IMR-90 (cell line): ENCODE measurements at regions not wholly inside any gene's neighbourhood (a gene's known extent, or its start where the extent isn't known, plus 50 kb on each side); places are given as distances from the start of the nearest gene placed in this dataset.

Source experiments
- ATAC-seq: fragments of 200-7000 bp; cut with Tn5 transposase; 2 replicates; pipeline ENCODE4 v1.9.1; 2020; ENCODE audit warnings: low read depth, mild to moderate bottlenecking, moderate library complexity
- BruUV-seq: library from RNA; stranded (reverse); fragments of 400-500 nt; replicated peaks from 2 replicates; lab custom pipeline; 2021; lab: Mats Ljungman, UMichigan
- CTCF ChIA-PET: fragments of 300-600 bp; formaldehyde crosslinking; extraction: SDS; loops from one replicate; lab custom pipeline; 2021; ENCODE audit warnings: antibody characterized with exemption; lab: Yijun Ruan, JAX
- POLR2A ChIA-PET: fragments of 300-600 bp; sonication (Branson Sonifier 250); formaldehyde crosslinking; loops from one replicate; lab custom pipeline; 2022; ENCODE audit warnings: antibody characterized with exemption; ENCODE audit not compliant: unreplicated experiment; lab: Charles Lee
- DNase-seq: peaks from one replicate; pipeline ENCODE4 v3.0.0; 2013
- H2AFZ ChIP-seq: replicated peaks from 2 replicates; pipeline ENCODE3; 2013; ENCODE audit warnings: low read length, mild to moderate bottlenecking; ENCODE audit not compliant: poor library complexity
- H2AK5ac ChIP-seq: 2 replicates; pipeline ENCODE4 v1.6.1; 2013; ENCODE audit warnings: low read depth, low read length, inconsistent platforms
- H2AK9ac ChIP-seq: replicated peaks from 2 replicates; pipeline ENCODE3; 2013; ENCODE audit warnings: mild to moderate bottlenecking, low read depth, low read length, moderate library complexity; ENCODE audit not compliant: poor library complexity
- H2BK120ac ChIP-seq: 2 replicates; pipeline ENCODE4 v1.6.1; 2013; ENCODE audit warnings: low read depth, low read length, inconsistent platforms
- H2BK15ac ChIP-seq: 3 replicates; pipeline ENCODE4 v1.6.1; 2013; ENCODE audit warnings: low read depth, low read length, inconsistent platforms
- H2BK20ac ChIP-seq: 2 replicates; pipeline ENCODE4 v1.6.1; 2013; ENCODE audit warnings: low read depth, mild to moderate bottlenecking, inconsistent platforms, low read length, moderate library complexity
- H2BK5ac ChIP-seq: 2 replicates; pipeline ENCODE4 v1.6.1; 2013; ENCODE audit warnings: mild to moderate bottlenecking, low read depth, low read length, inconsistent platforms; ENCODE audit not compliant: poor library complexity, severe bottlenecking
- H3K14ac ChIP-seq: replicated peaks from 2 replicates; pipeline ENCODE4 v1.6.1; 2013; ENCODE audit warnings: low read depth, low read length, inconsistent platforms
- H3K18ac ChIP-seq: 2 replicates; pipeline ENCODE4 v1.6.1; 2013; ENCODE audit warnings: low read depth, low read length, control low read depth
- H3K23ac ChIP-seq: 2 replicates; pipeline ENCODE4 v1.6.1; 2013; ENCODE audit warnings: low read depth, low read length, inconsistent platforms
- H3K27ac ChIP-seq: 2 replicates; pipeline ENCODE4 v1.5.1; 2013; ENCODE audit warnings: mild to moderate bottlenecking, control low read depth, low read length; ENCODE audit not compliant: insufficient read depth
- H3K27me3 ChIP-seq: 2 replicates; pipeline ENCODE4 v1.6.1; 2013; ENCODE audit warnings: low read length; ENCODE audit not compliant: control insufficient read depth, insufficient read depth
- H3K36me3 ChIP-seq: 2 replicates; pipeline ENCODE4 v1.6.1; 2013; ENCODE audit warnings: low read length, mixed read lengths; ENCODE audit not compliant: control insufficient read depth, insufficient read depth
- H3K4ac ChIP-seq: 2 replicates; pipeline ENCODE4 v1.6.1; 2013; ENCODE audit warnings: low read depth, low read length, inconsistent platforms
- H3K4me1 ChIP-seq: 2 replicates; pipeline ENCODE4 v1.6.1; 2013; ENCODE audit warnings: low read length, mixed read lengths; ENCODE audit not compliant: control insufficient read depth, insufficient read depth
- H3K4me2 ChIP-seq: 2 replicates; pipeline ENCODE4 v1.6.1; 2013; ENCODE audit warnings: low read depth, mild to moderate bottlenecking, control low read depth, low read length, moderate library complexity
- H3K4me3 ChIP-seq: 2 replicates; pipeline ENCODE4 v1.5.1; 2013; ENCODE audit warnings: low read depth, mild to moderate bottlenecking, control low read depth, low read length, moderate library complexity; ENCODE audit not compliant: insufficient read depth
- H3K56ac ChIP-seq: 2 replicates; pipeline ENCODE4 v1.6.1; 2013; ENCODE audit warnings: low read length, inconsistent platforms; ENCODE audit not compliant: insufficient read depth; ENCODE audit errors: extremely low read depth
- H3K79me1 ChIP-seq, 2 experiments: 2 replicates each; pipeline ENCODE4 v1.6.1; 2013; ENCODE audit warnings: low read length in 2 of 2, inconsistent platforms in 1 of 2, low read depth in 1 of 2
- H3K9ac ChIP-seq: 2 replicates; pipeline ENCODE4 v1.6.1; 2013; ENCODE audit warnings: low read depth, low read length, control low read depth
- H3K9me1 ChIP-seq: 2 replicates; pipeline ENCODE4 v1.6.1; 2013; ENCODE audit warnings: low read length, inconsistent platforms; ENCODE audit not compliant: insufficient read depth
- H3K9me3 ChIP-seq: 2 replicates; pipeline ENCODE4 v1.6.1; 2013; ENCODE audit warnings: low read length; ENCODE audit not compliant: control insufficient read depth, insufficient read depth
- H4K20me1 ChIP-seq: 2 replicates; pipeline ENCODE4 v1.6.1; 2013; ENCODE audit warnings: low read length, inconsistent platforms; ENCODE audit not compliant: insufficient read depth
- H4K5ac ChIP-seq: 2 replicates; pipeline ENCODE4 v1.6.1; 2013; ENCODE audit warnings: mild to moderate bottlenecking, low read depth, low read length, control low read depth
- H4K8ac ChIP-seq, 2 experiments: 2 replicates each; pipeline ENCODE4 v1.6.1; 2013; ENCODE audit warnings: low read depth in 2 of 2, low read length in 2 of 2, control low read depth in 1 of 2, inconsistent platforms in 1 of 2
- H4K91ac ChIP-seq: 2 replicates; pipeline ENCODE4 v1.6.1; 2013; ENCODE audit warnings: low read depth, low read length, inconsistent platforms; ENCODE audit not compliant: insufficient read depth
- BHLHE40 ChIP-seq: fragments of 150-350 bp; IDR thresholded peaks from 2 replicates; pipeline ENCODE4 v1.6.1; 2016; ENCODE audit warnings: mild to moderate bottlenecking, low read depth, low read length
- CEBPB ChIP-seq: IDR thresholded peaks from 2 replicates; pipeline ENCODE4 v1.6.1; 2012; ENCODE audit warnings: low read depth, low read length, improper control_type of control experiment
- CHD1 ChIP-seq: IDR thresholded peaks from 2 replicates; pipeline ENCODE4 v1.6.1; 2012; ENCODE audit warnings: low read depth, low read length, improper control_type of control experiment
- CTCF ChIP-seq: conservative IDR thresholded peaks from 2 replicates; pipeline ENCODE4 v1.5.1; 2012; ENCODE audit warnings: mild to moderate bottlenecking, low read depth, low read length, improper control_type of control experiment
- ELK1 ChIP-seq: fragments of 150-350 bp; IDR thresholded peaks from 2 replicates; pipeline ENCODE4 v1.6.1; 2016; ENCODE audit warnings: low read depth, mild to moderate bottlenecking, low read length, moderate library complexity, borderline replicate concordance
- FOS ChIP-seq: fragments of 150-350 bp; IDR thresholded peaks from 2 replicates; pipeline ENCODE4 v1.6.1; 2016; ENCODE audit warnings: low read depth, low read length
- MAFK ChIP-seq: IDR thresholded peaks from 2 replicates; pipeline ENCODE4 v1.6.1; 2012; ENCODE audit warnings: low read depth, low read length, improper control_type of control experiment
- MXI1 ChIP-seq: IDR thresholded peaks from 2 replicates; pipeline ENCODE4 v1.6.1; 2012; ENCODE audit warnings: low read depth, mild to moderate bottlenecking, low read length, moderate library complexity, borderline replicate concordance
- NFE2L2 ChIP-seq: fragments of 150-350 bp; IDR thresholded peaks from 2 replicates; pipeline ENCODE4 v1.6.1; 2016; ENCODE audit warnings: low read depth, mild to moderate bottlenecking, low read length
- POLR2A ChIP-seq: IDR thresholded peaks from 2 replicates; pipeline ENCODE4 v1.6.1; 2012; ENCODE audit warnings: mild to moderate bottlenecking, low read depth, low read length
- RAD21 ChIP-seq: IDR thresholded peaks from 2 replicates; pipeline ENCODE4 v1.6.1; 2012; ENCODE audit warnings: low read length, improper control_type of control experiment
- RCOR1 ChIP-seq: IDR thresholded peaks from 2 replicates; pipeline ENCODE4 v1.6.1; 2012; ENCODE audit warnings: mild to moderate bottlenecking, low read length, improper control_type of control experiment; ENCODE audit not compliant: insufficient replicate concordance
- RFX5 ChIP-seq: IDR thresholded peaks from 2 replicates; pipeline ENCODE4 v1.8.0; 2012; ENCODE audit warnings: low read depth, mild to moderate bottlenecking, low read length, moderate library complexity
- SMC3 ChIP-seq: fragments of 150-350 bp; IDR thresholded peaks from 2 replicates; pipeline ENCODE4 v1.6.1; 2016; ENCODE audit warnings: low read depth, mild to moderate bottlenecking, antibody characterized with exemption, low read length, moderate library complexity
- USF2 ChIP-seq: fragments of 150-350 bp; IDR thresholded peaks from 2 replicates; pipeline ENCODE4 v1.6.1; 2017; ENCODE audit warnings: mild to moderate bottlenecking, antibody characterized with exemption, low read length, low read depth
- WGBS, 2 experiments: methylation state at CpG; one replicate each; pipeline versions ENCODE4 v1.1.5 to v1.1.7; 2013; ENCODE audit warnings: missing lambda C conversion rate in 2 of 2; ENCODE audit not compliant: insufficient read length in 1 of 2; ENCODE audit errors: extremely low coverage in 2 of 2; 5-methylcytosine and 5-hydroxymethylcytosine counted together
- dilution Hi-C: fragments of 300-500 bp; cut with HindIII; formaldehyde crosslinking; loops from one replicate; pipeline ENCODE4 v1.14.3; 2018; ENCODE audit warnings: low sequenced_read_pairs; ENCODE audit not compliant: unreplicated experiment
- in situ Hi-C: fragments of 300-500 bp; cut with MboI; formaldehyde crosslinking; loops from 3 replicates; pipeline ENCODE4 v1.14.3; 2019; ENCODE audit warnings: low sequenced_read_pairs, inconsistent platforms, mixed read lengths
- intact Hi-C: fragments of 100-400 bp; cut with micrococcal nuclease; formaldehyde crosslinking; loops from 2 replicates; pipeline ENCODE4 v1.10.0; 2022

GRCh38 chr2:120460511-120460910, 114.6 kb downstream of the INHBB start:
- Histone ChIP-seq H3K9ac (no peak overlapping the region), H3K79me1 (no peaks in the 10 kb centered on the region), H3K4me1 (peaks cover 6% of the 10 kb centered on the region), H3K4ac (no peak overlapping the region), H3K9me1 (no peaks in the 10 kb centered on the region), H4K5ac (no peak overlapping the region), H4K20me1 (no peaks in the 10 kb centered on the region), H2BK20ac (no peak overlapping the region), H2AK5ac (no peak overlapping the region), H3K56ac (no peak overlapping the region), H3K23ac (no peak overlapping the region), H3K14ac (no peak overlapping the region), H4K91ac (no peak overlapping the region), H3K9me3 (peaks cover 5% of the 10 kb centered on the region; the same call in 1 of the 2 replicates), H3K4me2 (no peak overlapping the region), H3K18ac (no peak overlapping the region), H2BK120ac (no peak overlapping the region), H3K27ac (no peak overlapping the region), H2BK5ac (no peak overlapping the region), H2AK9ac (peak overlapping the region; percentile 58), H3K36me3 (no peaks in the 10 kb centered on the region), H2BK15ac (no peak overlapping the region), H3K27me3 (no peaks in the 10 kb centered on the region), H4K8ac (no peak overlapping the region), H3K4me3 (no peak overlapping the region), H2AFZ (no peak overlapping the region)
- WGBS, 2 experiments, result 82% methylated on average over 5 of the region's 8 CpGs; no CpG with 5 or more reads in 1 of the 2 experiments
- POLR2A ChIA-PET, result no interaction called here
- BruUV-seq, result no TSS peak
- in situ Hi-C loops (no loop called here), intact Hi-C loops (no loop called here), dilution Hi-C loops (no loop called here)
- TF ChIP-seq RCOR1 (no peak), SMC3 (no peak), CHD1 (no peak), NFE2L2 (no peak), CEBPB (no peak), USF2 (no peak), POLR2A (no peak), CTCF (no peak), RFX5 (no peak), ELK1 (no peak), MAFK (no peak), BHLHE40 (no peak), MXI1 (no peak), RAD21 (no peak), FOS (no peak)
- DNase-seq (no peak), ATAC-seq (no peak)
- CTCF ChIA-PET, result interaction anchor here (0.7 kb wide), 1 partner anchor 210 kb away, joined by 4 read pairs; no protein-coding TSS in a partner anchor
